ENCODE measurements at regions not wholly inside any gene's neighbourhood (a gene's known extent, or its start where the extent isn't known, plus 50 kb on each side); places are given as distances from the start of the nearest gene placed in this dataset.

DNA sequence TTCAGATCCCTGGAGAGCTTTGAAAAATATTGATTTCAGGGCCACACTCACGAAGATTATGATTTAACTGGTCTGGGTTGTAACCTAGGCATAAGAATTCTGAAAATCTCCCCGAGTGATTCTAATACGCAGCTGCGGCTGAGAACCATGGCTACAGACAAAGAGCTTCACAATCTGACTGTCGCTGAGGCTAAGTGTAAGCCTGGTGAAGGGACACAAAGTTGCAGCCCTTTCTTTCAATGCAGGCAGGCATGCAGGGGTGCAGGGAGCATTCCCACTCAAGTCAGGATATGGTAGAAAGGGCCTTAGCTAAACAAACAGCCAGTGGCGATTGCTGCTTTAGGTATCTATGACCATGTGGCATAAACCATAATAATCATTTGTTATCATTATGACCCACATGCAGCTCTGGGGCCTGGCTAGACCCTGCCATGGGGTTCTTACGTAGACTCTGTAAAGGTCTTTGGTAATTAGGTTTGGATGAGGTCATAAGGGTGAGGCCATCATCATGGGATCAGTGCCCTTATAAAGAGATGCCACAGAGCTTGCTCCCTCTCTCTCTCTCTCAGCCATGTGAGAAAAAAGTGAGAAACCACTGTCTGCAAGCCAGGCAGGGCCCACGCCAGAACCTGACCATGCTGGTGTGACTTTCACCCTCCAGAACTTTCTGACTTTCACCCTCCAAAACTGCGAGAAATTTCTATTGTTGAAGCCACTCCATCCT is 88.4 kb upstream of the LANCL2 start:
- no peak overlapping the region for H3K9ac ChIP-seq (ENCODE audit: low read length)
- H3K9me2 ChIP-seq (ENCODE audit: insufficient read depth), result no peaks in the 10 kb centered on the region
- ATAC-seq (no peak), DNase-seq (ENCODE audit: low read depth, low spot score) (no peak)
- TF ChIP-seq EGR1 (IDR thresholded peaks at IDR 0.05; ENCODE audit: low read depth) (no peak), CBX3 (IDR thresholded peaks at IDR 0.05; ENCODE audit: low read depth) (no peak), ZFX (IDR thresholded peaks at IDR 0.05) (no peak), ELF1 (IDR thresholded peaks at IDR 0.05; ENCODE audit: borderline replicate concordance, low read depth) (no peak), SRF (IDR thresholded peaks at IDR 0.05; ENCODE audit: low read depth) (no peak), SP1 (IDR thresholded peaks at IDR 0.05; ENCODE audit: low read depth) (no peak), RAD21 (IDR thresholded peaks at IDR 0.05; ENCODE audit: low read depth) (no peak), EZH2 (IDR thresholded peaks at IDR 0.05) (no peak)
- TF ChIP-seq, protein P1, sequence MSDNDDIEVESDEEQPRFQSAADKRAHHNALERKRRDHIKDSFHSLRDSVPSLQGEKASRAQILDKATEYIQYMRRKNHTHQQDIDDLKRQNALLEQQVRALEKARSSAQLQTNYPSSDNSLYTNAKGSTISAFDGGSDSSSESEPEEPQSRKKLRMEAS (IDR thresholded peaks at IDR 0.05), result no peak
- TF ChIP-seq, protein P2, sequence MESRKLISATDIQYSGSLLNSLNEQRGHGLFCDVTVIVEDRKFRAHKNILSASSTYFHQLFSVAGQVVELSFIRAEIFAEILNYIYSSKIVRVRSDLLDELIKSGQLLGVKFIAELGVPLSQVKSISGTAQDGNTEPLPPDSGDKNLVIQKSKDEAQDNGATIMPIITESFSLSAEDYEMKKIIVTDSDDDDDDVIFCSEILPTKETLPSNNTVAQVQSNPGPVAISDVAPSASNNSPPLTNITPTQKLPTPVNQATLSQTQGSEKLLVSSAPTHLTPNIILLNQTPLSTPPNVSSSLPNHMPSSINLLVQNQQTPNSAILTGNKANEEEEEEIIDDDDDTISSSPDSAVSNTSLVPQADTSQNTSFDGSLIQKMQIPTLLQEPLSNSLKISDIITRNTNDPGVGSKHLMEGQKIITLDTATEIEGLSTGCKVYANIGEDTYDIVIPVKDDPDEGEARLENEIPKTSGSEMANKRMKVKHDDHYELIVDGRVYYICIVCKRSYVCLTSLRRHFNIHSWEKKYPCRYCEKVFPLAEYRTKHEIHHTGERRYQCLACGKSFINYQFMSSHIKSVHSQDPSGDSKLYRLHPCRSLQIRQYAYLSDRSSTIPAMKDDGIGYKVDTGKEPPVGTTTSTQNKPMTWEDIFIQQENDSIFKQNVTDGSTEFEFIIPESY (IDR thresholded peaks at IDR 0.05; ENCODE audit: extremely low read depth, insufficient replicate concordance, low read length), result no peak
- TF ChIP-seq, protein P3, sequence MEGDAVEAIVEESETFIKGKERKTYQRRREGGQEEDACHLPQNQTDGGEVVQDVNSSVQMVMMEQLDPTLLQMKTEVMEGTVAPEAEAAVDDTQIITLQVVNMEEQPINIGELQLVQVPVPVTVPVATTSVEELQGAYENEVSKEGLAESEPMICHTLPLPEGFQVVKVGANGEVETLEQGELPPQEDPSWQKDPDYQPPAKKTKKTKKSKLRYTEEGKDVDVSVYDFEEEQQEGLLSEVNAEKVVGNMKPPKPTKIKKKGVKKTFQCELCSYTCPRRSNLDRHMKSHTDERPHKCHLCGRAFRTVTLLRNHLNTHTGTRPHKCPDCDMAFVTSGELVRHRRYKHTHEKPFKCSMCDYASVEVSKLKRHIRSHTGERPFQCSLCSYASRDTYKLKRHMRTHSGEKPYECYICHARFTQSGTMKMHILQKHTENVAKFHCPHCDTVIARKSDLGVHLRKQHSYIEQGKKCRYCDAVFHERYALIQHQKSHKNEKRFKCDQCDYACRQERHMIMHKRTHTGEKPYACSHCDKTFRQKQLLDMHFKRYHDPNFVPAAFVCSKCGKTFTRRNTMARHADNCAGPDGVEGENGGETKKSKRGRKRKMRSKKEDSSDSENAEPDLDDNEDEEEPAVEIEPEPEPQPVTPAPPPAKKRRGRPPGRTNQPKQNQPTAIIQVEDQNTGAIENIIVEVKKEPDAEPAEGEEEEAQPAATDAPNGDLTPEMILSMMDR (IDR thresholded peaks at IDR 0.05 in 2 of 3, conservative IDR thresholded peaks at IDR 0.05 in 1 of 3; ENCODE audit: borderline replicate concordance in 1 of 3, insufficient read depth in 1 of 3, low read depth in 2 of 3, low read length in 2 of 3), result no peak
- TF ChIP-seq, protein P4, sequence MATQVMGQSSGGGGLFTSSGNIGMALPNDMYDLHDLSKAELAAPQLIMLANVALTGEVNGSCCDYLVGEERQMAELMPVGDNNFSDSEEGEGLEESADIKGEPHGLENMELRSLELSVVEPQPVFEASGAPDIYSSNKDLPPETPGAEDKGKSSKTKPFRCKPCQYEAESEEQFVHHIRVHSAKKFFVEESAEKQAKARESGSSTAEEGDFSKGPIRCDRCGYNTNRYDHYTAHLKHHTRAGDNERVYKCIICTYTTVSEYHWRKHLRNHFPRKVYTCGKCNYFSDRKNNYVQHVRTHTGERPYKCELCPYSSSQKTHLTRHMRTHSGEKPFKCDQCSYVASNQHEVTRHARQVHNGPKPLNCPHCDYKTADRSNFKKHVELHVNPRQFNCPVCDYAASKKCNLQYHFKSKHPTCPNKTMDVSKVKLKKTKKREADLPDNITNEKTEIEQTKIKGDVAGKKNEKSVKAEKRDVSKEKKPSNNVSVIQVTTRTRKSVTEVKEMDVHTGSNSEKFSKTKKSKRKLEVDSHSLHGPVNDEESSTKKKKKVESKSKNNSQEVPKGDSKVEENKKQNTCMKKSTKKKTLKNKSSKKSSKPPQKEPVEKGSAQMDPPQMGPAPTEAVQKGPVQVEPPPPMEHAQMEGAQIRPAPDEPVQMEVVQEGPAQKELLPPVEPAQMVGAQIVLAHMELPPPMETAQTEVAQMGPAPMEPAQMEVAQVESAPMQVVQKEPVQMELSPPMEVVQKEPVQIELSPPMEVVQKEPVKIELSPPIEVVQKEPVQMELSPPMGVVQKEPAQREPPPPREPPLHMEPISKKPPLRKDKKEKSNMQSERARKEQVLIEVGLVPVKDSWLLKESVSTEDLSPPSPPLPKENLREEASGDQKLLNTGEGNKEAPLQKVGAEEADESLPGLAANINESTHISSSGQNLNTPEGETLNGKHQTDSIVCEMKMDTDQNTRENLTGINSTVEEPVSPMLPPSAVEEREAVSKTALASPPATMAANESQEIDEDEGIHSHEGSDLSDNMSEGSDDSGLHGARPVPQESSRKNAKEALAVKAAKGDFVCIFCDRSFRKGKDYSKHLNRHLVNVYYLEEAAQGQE (IDR thresholded peaks at IDR 0.05; ENCODE audit: low read depth), result no peak
- H3K79me2 ChIP-seq (ENCODE audit: insufficient read depth, low read length), result no peaks in the 10 kb centered on the region
- no peak overlapping the region for H3K4me2 ChIP-seq (ENCODE audit: low read length)
- RAD21 ChIA-PET (ENCODE audit: low non-redundant PET in 1 of 2, low total read pairs in 2 of 2, uncharacterized antibody in 2 of 2, unreplicated experiment in 2 of 2), result no interaction called here
- intact Hi-C loops (cut with micrococcal nuclease), result no loop called here
- H3K36me3 ChIP-seq (ENCODE audit: control insufficient read depth in 1 of 2, insufficient read depth in 2 of 2, low read length in 2 of 2), result no peaks in the 10 kb centered on the region
- H4K20me1 ChIP-seq (ENCODE audit: insufficient read depth), result no peaks in the 10 kb centered on the region
- no peak overlapping the region for H3K27ac ChIP-seq (ENCODE audit: low read depth, low read length)
- POLR2A ChIA-PET, result no interaction called here
- BruUV-seq (replicated peaks), result no TSS peak
- CTCF ChIA-PET, result interaction anchor here (1.0 to 1.9 kb wide), 4 partner anchors 21 to 365 kb away, joined by 3 to 7 read pairs (median 4); no protein-coding TSS in a partner anchor
- no peaks in the 10 kb centered on the region for H3K27me3 ChIP-seq (ENCODE audit: insufficient read depth, low read length)
- H3K9me3 ChIP-seq (ENCODE audit: control insufficient read depth in 1 of 2, insufficient read depth in 1 of 2, low read depth in 1 of 2, low read length in 2 of 2), result no peaks in the 10 kb centered on the region
- H3K4me3 ChIP-seq (replicated peaks in 1 of 2; ENCODE audit: low read depth in 1 of 2, low read length in 2 of 2), result no peak overlapping the region
- H2AFZ ChIP-seq (ENCODE audit: low read depth, low read length, poor library complexity, severe bottlenecking), result no peak overlapping the region
- H3K4me1 ChIP-seq (ENCODE audit: control insufficient read depth in 1 of 2, insufficient read depth in 2 of 2, low read length in 2 of 2), result no peaks in the 10 kb centered on the region
